ENCODE measurements at regions not wholly inside any gene's neighbourhood (a gene's known extent, or its start where the extent isn't known, plus 50 kb on each side); places are given as distances from the start of the nearest gene placed in this dataset.

DNA sequence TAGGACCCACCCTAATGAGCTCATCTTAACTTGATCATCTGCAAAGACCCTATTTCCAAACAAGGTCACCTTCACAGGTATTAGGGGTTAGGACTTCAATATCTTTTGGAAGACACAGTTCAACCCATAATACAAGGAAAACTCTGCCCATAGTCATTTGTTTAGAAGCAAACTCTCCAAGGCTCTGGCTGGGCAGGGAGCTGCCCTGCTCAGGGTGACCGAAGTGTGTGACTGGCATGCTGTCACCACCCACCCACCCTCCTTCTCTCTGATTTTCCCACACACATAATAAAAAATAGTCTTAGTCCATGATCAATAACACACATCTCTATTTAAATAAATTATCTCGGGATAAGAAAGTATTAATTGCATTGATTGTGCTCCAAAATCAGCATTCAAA, 161.1 kb downstream of the KCTD15 start:
- Histone ChIP-seq H3K4me2 (no peak overlapping the region), H3K27ac (ENCODE audit: low read depth) (no peak overlapping the region), H3K36me3 (ENCODE audit: insufficient read depth) (no peaks in the 10 kb centered on the region), H3F3A (replicated peaks; ENCODE audit: low read depth) (no peaks in the 10 kb centered on the region), H3K4me3 (no peak overlapping the region), H3K27me3 (ENCODE audit: insufficient read depth) (no peaks in the 10 kb centered on the region), H3K9me2 (ENCODE audit: insufficient read depth) (no peaks in the 10 kb centered on the region), H4K20me1 (replicated peaks; ENCODE audit: insufficient read depth) (no peaks in the 10 kb centered on the region), H2AFZ (no peak overlapping the region), H3K79me2 (replicated peaks; ENCODE audit: insufficient read depth) (no peaks in the 10 kb centered on the region), H3K4me1 (ENCODE audit: insufficient read depth) (no peaks in the 10 kb centered on the region)
- ATAC-seq (no peak), DNase-seq (ENCODE audit: low spot score) (no peak)
- H3K4me1 Mint-ChIP-seq: no peaks in the 10 kb centered on the region
- no peak overlapping the region for H3K27ac Mint-ChIP-seq
- no peaks in the 10 kb centered on the region for H3K9me3 Mint-ChIP-seq
- TF ChIP-seq CREB1 (CRISPR knock-in tag; IDR thresholded peaks at IDR 0.05; ENCODE audit: low read depth): no peak
- no peak for TF ChIP-seq ZNF114 (CRISPR knock-in tag; IDR thresholded peaks at IDR 0.05)
- no peak for TF ChIP-seq STAT1 (IDR thresholded peaks at IDR 0.05; ENCODE audit: unreplicated experiment)
- no peak for TF ChIP-seq JUNB (IDR thresholded peaks at IDR 0.05; ENCODE audit: unreplicated experiment)
- TF ChIP-seq, protein P1, sequence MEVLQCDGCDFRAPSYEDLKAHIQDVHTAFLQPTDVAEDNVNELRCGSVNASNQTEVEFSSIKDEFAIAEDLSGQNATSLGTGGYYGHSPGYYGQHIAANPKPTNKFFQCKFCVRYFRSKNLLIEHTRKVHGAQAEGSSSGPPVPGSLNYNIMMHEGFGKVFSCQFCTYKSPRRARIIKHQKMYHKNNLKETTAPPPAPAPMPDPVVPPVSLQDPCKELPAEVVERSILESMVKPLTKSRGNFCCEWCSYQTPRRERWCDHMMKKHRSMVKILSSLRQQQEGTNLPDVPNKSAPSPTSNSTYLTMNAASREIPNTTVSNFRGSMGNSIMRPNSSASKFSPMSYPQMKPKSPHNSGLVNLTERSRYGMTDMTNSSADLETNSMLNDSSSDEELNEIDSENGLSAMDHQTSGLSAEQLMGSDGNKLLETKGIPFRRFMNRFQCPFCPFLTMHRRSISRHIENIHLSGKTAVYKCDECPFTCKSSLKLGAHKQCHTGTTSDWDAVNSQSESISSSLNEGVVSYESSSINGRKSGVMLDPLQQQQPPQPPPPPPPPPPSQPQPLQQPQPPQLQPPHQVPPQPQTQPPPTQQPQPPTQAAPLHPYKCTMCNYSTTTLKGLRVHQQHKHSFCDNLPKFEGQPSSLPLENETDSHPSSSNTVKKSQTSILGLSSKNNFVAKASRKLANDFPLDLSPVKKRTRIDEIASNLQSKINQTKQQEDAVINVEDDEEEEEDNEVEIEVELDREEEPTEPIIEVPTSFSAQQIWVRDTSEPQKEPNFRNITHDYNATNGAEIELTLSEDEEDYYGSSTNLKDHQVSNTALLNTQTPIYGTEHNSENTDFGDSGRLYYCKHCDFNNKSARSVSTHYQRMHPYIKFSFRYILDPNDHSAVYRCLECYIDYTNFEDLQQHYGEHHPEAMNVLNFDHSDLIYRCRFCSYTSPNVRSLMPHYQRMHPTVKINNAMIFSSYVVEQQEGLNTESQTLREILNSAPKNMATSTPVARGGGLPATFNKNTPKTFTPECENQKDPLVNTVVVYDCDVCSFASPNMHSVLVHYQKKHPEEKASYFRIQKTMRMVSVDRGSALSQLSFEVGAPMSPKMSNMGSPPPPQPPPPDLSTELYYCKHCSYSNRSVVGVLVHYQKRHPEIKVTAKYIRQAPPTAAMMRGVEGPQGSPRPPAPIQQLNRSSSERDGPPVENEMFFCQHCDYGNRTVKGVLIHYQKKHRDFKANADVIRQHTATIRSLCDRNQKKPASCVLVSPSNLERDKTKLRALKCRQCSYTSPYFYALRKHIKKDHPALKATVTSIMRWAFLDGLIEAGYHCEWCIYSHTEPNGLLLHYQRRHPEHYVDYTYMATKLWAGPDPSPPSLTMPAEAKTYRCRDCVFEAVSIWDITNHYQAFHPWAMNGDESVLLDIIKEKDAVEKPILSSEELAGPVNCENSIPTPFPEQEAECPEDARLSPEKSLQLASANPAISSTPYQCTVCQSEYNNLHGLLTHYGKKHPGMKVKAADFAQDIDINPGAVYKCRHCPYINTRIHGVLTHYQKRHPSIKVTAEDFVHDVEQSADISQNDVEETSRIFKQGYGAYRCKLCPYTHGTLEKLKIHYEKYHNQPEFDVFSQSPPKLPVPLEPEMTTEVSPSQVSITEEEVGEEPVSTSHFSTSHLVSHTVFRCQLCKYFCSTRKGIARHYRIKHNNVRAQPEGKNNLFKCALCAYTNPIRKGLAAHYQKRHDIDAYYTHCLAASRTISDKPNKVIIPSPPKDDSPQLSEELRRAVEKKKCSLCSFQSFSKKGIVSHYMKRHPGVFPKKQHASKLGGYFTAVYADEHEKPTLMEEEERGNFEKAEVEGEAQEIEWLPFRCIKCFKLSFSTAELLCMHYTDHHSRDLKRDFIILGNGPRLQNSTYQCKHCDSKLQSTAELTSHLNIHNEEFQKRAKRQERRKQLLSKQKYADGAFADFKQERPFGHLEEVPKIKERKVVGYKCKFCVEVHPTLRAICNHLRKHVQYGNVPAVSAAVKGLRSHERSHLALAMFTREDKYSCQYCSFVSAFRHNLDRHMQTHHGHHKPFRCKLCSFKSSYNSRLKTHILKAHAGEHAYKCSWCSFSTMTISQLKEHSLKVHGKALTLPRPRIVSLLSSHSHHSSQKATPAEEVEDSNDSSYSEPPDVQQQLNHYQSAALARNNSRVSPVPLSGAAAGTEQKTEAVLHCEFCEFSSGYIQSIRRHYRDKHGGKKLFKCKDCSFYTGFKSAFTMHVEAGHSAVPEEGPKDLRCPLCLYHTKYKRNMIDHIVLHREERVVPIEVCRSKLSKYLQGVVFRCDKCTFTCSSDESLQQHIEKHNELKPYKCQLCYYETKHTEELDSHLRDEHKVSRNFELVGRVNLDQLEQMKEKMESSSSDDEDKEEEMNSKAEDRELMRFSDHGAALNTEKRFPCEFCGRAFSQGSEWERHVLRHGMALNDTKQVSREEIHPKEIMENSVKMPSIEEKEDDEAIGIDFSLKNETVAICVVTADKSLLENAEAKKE (CRISPR knock-in tag; IDR thresholded peaks at IDR 0.05): no peak
- TF ChIP-seq, protein P2, sequence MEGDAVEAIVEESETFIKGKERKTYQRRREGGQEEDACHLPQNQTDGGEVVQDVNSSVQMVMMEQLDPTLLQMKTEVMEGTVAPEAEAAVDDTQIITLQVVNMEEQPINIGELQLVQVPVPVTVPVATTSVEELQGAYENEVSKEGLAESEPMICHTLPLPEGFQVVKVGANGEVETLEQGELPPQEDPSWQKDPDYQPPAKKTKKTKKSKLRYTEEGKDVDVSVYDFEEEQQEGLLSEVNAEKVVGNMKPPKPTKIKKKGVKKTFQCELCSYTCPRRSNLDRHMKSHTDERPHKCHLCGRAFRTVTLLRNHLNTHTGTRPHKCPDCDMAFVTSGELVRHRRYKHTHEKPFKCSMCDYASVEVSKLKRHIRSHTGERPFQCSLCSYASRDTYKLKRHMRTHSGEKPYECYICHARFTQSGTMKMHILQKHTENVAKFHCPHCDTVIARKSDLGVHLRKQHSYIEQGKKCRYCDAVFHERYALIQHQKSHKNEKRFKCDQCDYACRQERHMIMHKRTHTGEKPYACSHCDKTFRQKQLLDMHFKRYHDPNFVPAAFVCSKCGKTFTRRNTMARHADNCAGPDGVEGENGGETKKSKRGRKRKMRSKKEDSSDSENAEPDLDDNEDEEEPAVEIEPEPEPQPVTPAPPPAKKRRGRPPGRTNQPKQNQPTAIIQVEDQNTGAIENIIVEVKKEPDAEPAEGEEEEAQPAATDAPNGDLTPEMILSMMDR (conservative IDR thresholded peaks at IDR 0.05; ENCODE audit: low read depth in 2 of 2): no peak
- TF ChIP-seq EZH2 (IDR thresholded peaks at IDR 0.05; ENCODE audit: low read depth, unreplicated experiment): no peak
- TF ChIP-seq, protein P3, sequence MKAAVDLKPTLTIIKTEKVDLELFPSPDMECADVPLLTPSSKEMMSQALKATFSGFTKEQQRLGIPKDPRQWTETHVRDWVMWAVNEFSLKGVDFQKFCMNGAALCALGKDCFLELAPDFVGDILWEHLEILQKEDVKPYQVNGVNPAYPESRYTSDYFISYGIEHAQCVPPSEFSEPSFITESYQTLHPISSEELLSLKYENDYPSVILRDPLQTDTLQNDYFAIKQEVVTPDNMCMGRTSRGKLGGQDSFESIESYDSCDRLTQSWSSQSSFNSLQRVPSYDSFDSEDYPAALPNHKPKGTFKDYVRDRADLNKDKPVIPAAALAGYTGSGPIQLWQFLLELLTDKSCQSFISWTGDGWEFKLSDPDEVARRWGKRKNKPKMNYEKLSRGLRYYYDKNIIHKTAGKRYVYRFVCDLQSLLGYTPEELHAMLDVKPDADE (IDR thresholded peaks at IDR 0.05): no peak
- no peak for TF ChIP-seq NANOG (IDR thresholded peaks at IDR 0.05; ENCODE audit: borderline replicate concordance)
- TF ChIP-seq POLR2AphosphoS5 (IDR thresholded peaks at IDR 0.05; ENCODE audit: low read depth): no peak
- TF ChIP-seq, protein P4, sequence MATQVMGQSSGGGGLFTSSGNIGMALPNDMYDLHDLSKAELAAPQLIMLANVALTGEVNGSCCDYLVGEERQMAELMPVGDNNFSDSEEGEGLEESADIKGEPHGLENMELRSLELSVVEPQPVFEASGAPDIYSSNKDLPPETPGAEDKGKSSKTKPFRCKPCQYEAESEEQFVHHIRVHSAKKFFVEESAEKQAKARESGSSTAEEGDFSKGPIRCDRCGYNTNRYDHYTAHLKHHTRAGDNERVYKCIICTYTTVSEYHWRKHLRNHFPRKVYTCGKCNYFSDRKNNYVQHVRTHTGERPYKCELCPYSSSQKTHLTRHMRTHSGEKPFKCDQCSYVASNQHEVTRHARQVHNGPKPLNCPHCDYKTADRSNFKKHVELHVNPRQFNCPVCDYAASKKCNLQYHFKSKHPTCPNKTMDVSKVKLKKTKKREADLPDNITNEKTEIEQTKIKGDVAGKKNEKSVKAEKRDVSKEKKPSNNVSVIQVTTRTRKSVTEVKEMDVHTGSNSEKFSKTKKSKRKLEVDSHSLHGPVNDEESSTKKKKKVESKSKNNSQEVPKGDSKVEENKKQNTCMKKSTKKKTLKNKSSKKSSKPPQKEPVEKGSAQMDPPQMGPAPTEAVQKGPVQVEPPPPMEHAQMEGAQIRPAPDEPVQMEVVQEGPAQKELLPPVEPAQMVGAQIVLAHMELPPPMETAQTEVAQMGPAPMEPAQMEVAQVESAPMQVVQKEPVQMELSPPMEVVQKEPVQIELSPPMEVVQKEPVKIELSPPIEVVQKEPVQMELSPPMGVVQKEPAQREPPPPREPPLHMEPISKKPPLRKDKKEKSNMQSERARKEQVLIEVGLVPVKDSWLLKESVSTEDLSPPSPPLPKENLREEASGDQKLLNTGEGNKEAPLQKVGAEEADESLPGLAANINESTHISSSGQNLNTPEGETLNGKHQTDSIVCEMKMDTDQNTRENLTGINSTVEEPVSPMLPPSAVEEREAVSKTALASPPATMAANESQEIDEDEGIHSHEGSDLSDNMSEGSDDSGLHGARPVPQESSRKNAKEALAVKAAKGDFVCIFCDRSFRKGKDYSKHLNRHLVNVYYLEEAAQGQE (IDR thresholded peaks at IDR 0.05; ENCODE audit: unreplicated experiment): no peak
- no peak for TF ChIP-seq EZH2phosphoT487 (IDR thresholded peaks at IDR 0.05; ENCODE audit: unreplicated experiment)
- H3K4me3 Mint-ChIP-seq: no peak overlapping the region
- H3K27me3 Mint-ChIP-seq (ENCODE audit: insufficient read depth, low read depth, poor library complexity): peaks cover 4% of the 10 kb centered on the region
- H3K36me3 Mint-ChIP-seq (ENCODE audit: low read depth): no peaks in the 10 kb centered on the region

Data from GM23338 (cell line).